SH-SY5Y (cell line): ENCODE measurements at regions not wholly inside any gene's neighbourhood (a gene's known extent, or its start where the extent isn't known, plus 50 kb on each side); places are given as distances from the start of the nearest gene placed in this dataset.
A peak's percentile ranks its signal among the peaks of the same experiment; 100 is the strongest.

Source experiments
- GATA2 ChIP-seq: IDR thresholded peaks from 2 replicates; pipeline ENCODE4 v1.6.1; 2011; ENCODE audit warnings: mild to moderate bottlenecking, low read depth, low read length
- GATA3 ChIP-seq: IDR thresholded peaks from 2 replicates; pipeline ENCODE4 v1.6.1; 2011; ENCODE audit warnings: low read depth, mild to moderate bottlenecking, low read length, moderate library complexity

GRCh38 chr11:116364348-116364747 lies 408.4 kb downstream of the BUD13 start:
- TF ChIP-seq GATA3 (no peak), GATA2 (no peak)

GRCh38 chr11:116360221-116360941 lies 412.4 kb downstream of the BUD13 start:
- TF ChIP-seq GATA2 (no peak), GATA3 (no peak)

- no peak for TF ChIP-seq GATA2
- no peak for TF ChIP-seq GATA3
Measured at GRCh38 chr11:116357784-116358544, 414.8 kb downstream of the BUD13 start.

GRCh38 chr11:116356451-116356850 lies 416.3 kb downstream of the BUD13 start:
- no peak for TF ChIP-seq GATA3

- TF ChIP-seq GATA2 (peak; percentile 95), GATA3 (peak; percentile 96)
Measured at GRCh38 chr11:116355104-116355503, 417.7 kb downstream of the BUD13 start.

GRCh38 chr11:116353589-116353988 lies 419.2 kb downstream of the BUD13 start:
- no peak for TF ChIP-seq GATA2
- TF ChIP-seq GATA3: no peak

- TF ChIP-seq GATA3: no peak
- TF ChIP-seq GATA2: no peak
Measured at GRCh38 chr11:116352881-116353280, 419.9 kb downstream of the BUD13 start.

GRCh38 chr11:116348226-116348625 lies 424.6 kb downstream of the BUD13 start:
- TF ChIP-seq GATA2 (no peak), GATA3 (no peak)

GRCh38 chr11:116345575-116345974 lies 427.2 kb downstream of the BUD13 start:
- no peak for TF ChIP-seq GATA3
- no peak for TF ChIP-seq GATA2

- no peak for TF ChIP-seq GATA2
- TF ChIP-seq GATA3: no peak
Measured at GRCh38 chr11:116344601-116345000, 428.2 kb downstream of the BUD13 start.

GRCh38 chr11:116343270-116343669 lies 429.5 kb downstream of the BUD13 start:
- TF ChIP-seq GATA2 (no peak), GATA3 (no peak)

GRCh38 chr11:116342148-116342547 lies 430.6 kb downstream of the BUD13 start:
- TF ChIP-seq GATA3: no peak
- TF ChIP-seq GATA2: no peak

GRCh38 chr11:116339306-116340098 lies 433.3 kb downstream of the BUD13 start:
- no peak for TF ChIP-seq GATA3
- TF ChIP-seq GATA2: no peak

GRCh38 chr11:116336540-116336939 lies 436.2 kb downstream of the BUD13 start:
- no peak for TF ChIP-seq GATA3
